ENCODE measurements at regions not wholly inside any gene's neighbourhood (a gene's known extent, or its start where the extent isn't known, plus 50 kb on each side); places are given as distances from the start of the nearest gene placed in this dataset.

GRCh38 chr13:104270731-104271130 is 1204.5 kb upstream of the SLC10A2 start:
- intact Hi-C loops (cut with DNase I): no loop called here
- WGBS, 2 donors: 73% methylated on average over 3 of the region's 3 CpGs
- H3K27ac ChIP-seq (ENCODE audit: low read depth in 1 of 2, low read length in 2 of 2): no peak overlapping the region
- H3K4me1 ChIP-seq (ENCODE audit: control insufficient read depth in 1 of 2, insufficient read depth in 2 of 2, low read length in 2 of 2): no peaks in the 10 kb centered on the region
- H3K4me3 ChIP-seq (ENCODE audit: low read length in 2 of 2): no peak overlapping the region
- ATAC-seq (ENCODE audit: low FRiP score) (no peak), DNase-seq (no peak)
- no peaks in the 10 kb centered on the region for H3K36me3 ChIP-seq (ENCODE audit: control insufficient read depth in 1 of 2, insufficient read depth in 2 of 2, low read length in 1 of 2)
- no peaks in the 10 kb centered on the region for H3K27me3 ChIP-seq (ENCODE audit: control insufficient read depth in 1 of 2, insufficient read depth in 2 of 2, low read length in 1 of 2)
- H3K9me3 ChIP-seq (ENCODE audit: control insufficient read depth, low read length): no peaks in the 10 kb centered on the region

DNA sequence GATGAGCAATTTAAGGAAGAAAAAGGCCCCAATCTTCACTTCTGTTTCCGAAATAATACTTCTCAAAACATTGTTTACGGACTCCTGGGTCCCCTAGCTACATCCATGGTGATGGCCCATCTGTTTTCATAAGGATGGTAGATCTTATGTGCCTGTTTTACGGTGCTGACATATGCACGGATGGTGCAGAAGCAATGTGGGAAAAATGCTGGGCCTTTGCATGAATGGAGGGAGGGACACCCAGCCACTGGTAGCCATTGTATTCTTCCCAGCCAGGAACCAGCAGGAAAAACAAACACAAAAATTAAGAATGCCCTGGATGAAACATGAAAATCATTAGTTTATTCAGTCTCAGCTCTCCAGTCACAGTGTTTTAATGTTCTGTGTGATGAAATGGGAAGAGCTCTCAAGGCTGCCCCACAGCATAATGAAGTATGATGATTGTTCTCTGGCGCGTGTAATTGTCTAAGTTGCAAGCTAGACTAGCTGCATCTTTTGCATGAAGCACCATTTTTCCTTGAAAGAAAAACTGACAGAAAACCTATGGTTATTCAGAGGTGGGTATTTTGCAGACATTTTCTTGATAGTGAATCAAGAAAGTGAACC is 1201.1 kb upstream of the SLC10A2 start:
- 89 to 91% methylated on average over 6 of the region's 6 CpGs for WGBS, 2 donors

GRCh38 chr13:104256701-104257100 is 1190.5 kb upstream of the SLC10A2 start:
- Histone ChIP-seq H3K4me1 (ENCODE audit: control insufficient read depth in 1 of 2, insufficient read depth in 2 of 2, low read length in 2 of 2) (no peaks in the 10 kb centered on the region), H3K9me3 (ENCODE audit: control insufficient read depth, low read length) (no peaks in the 10 kb centered on the region), H3K4me3 (ENCODE audit: low read length in 2 of 2) (no peak overlapping the region), H3K36me3 (ENCODE audit: control insufficient read depth in 1 of 2, insufficient read depth in 2 of 2, low read length in 1 of 2) (no peaks in the 10 kb centered on the region), H3K27ac (ENCODE audit: low read depth in 1 of 2, low read length in 2 of 2) (no peak overlapping the region), H3K27me3 (ENCODE audit: control insufficient read depth in 1 of 2, insufficient read depth in 2 of 2, low read length in 1 of 2) (no peaks in the 10 kb centered on the region)
- ATAC-seq (ENCODE audit: low FRiP score) (no peak), DNase-seq (no peak)
- intact Hi-C loops (cut with DNase I): no loop called here
- 88 to 90% methylated on average over 3 of the region's 3 CpGs for WGBS, 2 donors

More for the DNA sequence above, 1201.1 kb upstream of the SLC10A2 start:
- H3K27me3 ChIP-seq (ENCODE audit: control insufficient read depth in 1 of 2, insufficient read depth in 2 of 2, low read length in 1 of 2): no peaks in the 10 kb centered on the region
- ATAC-seq (ENCODE audit: low FRiP score) (no peak), DNase-seq (no peak)
- H3K9me3 ChIP-seq (ENCODE audit: control insufficient read depth, low read length): no peaks in the 10 kb centered on the region
- H3K36me3 ChIP-seq (ENCODE audit: control insufficient read depth in 1 of 2, insufficient read depth in 2 of 2, low read length in 1 of 2): no peaks in the 10 kb centered on the region
- H3K4me1 ChIP-seq (ENCODE audit: control insufficient read depth in 1 of 2, insufficient read depth in 2 of 2, low read length in 2 of 2): no peaks in the 10 kb centered on the region
- intact Hi-C loops (cut with DNase I): no loop called here
- H3K4me3 ChIP-seq (ENCODE audit: low read length in 2 of 2): no peak overlapping the region
- H3K27ac ChIP-seq (ENCODE audit: low read depth in 1 of 2, low read length in 2 of 2): no peak overlapping the region

DNA sequence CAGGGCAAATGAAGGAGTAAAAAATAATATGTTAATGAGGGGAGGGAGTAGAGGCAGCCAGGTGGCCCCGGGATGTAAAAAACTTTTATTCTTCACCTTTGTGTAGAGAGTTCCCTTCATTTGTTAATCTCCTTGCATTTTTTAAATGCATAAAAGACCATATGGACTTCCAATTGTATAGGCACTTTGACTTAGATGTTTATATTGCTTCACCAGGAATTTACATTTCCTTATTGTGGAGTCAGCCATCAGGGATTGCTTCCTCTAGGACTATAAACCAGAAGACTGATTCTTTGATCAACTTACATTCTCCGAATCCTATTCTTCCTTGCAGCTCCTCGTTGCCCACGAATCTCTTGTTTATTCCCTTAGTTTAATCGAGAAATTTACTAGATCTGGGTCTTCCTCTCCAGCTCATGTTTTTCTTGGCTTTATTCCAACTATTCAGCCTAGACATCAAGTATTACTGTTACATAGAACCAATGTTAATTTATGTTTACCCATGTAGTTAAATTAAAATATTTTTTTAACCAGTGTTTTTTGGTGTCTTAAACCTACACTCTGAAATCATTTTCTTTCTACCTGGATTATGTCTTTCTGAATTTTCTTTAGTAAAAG is 1187.0 kb upstream of the SLC10A2 start:
- Histone ChIP-seq H3K4me3 (ENCODE audit: low read length in 2 of 2) (no peak overlapping the region), H3K27me3 (ENCODE audit: control insufficient read depth in 1 of 2, insufficient read depth in 2 of 2, low read length in 1 of 2) (no peaks in the 10 kb centered on the region), H3K4me1 (ENCODE audit: control insufficient read depth in 1 of 2, insufficient read depth in 2 of 2, low read length in 2 of 2) (no peaks in the 10 kb centered on the region), H3K9me3 (ENCODE audit: control insufficient read depth, low read length) (no peaks in the 10 kb centered on the region), H3K27ac (ENCODE audit: low read depth in 1 of 2, low read length in 2 of 2) (no peak overlapping the region), H3K36me3 (ENCODE audit: control insufficient read depth in 1 of 2, insufficient read depth in 2 of 2, low read length in 1 of 2) (no peaks in the 10 kb centered on the region)
- DNase-seq (no peak), ATAC-seq (ENCODE audit: low FRiP score) (no peak)
- WGBS, 2 donors: 42 to 48% methylated on average over 5 of the region's 5 CpGs
- intact Hi-C loops (cut with DNase I): no loop called here

DNA sequence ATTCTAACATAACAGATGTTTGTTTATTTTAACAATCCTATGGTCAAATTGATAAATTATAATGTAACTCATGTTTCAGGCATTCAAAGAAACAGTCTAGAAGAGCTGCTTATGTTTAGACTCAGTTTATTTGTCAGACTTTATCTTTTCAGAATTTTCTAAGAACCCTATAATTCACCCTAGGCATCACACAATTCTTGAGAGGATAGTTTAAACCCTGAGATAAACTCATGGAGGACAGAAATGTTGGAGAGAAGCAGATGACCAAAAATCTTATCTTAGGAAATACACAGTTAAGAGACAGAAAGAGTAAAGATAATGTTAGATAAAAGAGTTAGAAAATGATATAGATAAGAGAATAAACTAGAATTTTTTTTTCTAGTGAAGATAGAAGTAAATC is 1185.7 kb upstream of the SLC10A2 start:
- DNase-seq (no peak), ATAC-seq (ENCODE audit: low FRiP score) (no peak)
- Histone ChIP-seq H3K4me1 (ENCODE audit: control insufficient read depth in 1 of 2, insufficient read depth in 2 of 2, low read length in 2 of 2) (no peaks in the 10 kb centered on the region), H3K27me3 (ENCODE audit: control insufficient read depth in 1 of 2, insufficient read depth in 2 of 2, low read length in 1 of 2) (no peaks in the 10 kb centered on the region), H3K27ac (ENCODE audit: low read depth in 1 of 2, low read length in 2 of 2) (no peak overlapping the region), H3K36me3 (ENCODE audit: control insufficient read depth in 1 of 2, insufficient read depth in 2 of 2, low read length in 1 of 2) (no peaks in the 10 kb centered on the region), H3K4me3 (ENCODE audit: low read length in 2 of 2) (no peak overlapping the region), H3K9me3 (ENCODE audit: control insufficient read depth, low read length) (no peaks in the 10 kb centered on the region)
- intact Hi-C loops (cut with DNase I): no loop called here

- no peak for DNase-seq
- intact Hi-C loops (cut with DNase I): no loop called here
- H3K36me3 ChIP-seq (ENCODE audit: control insufficient read depth in 1 of 2, insufficient read depth in 2 of 2, low read length in 1 of 2): no peaks in the 10 kb centered on the region
- no peaks in the 10 kb centered on the region for H3K9me3 ChIP-seq (ENCODE audit: control insufficient read depth, low read length)
- H3K4me1 ChIP-seq (ENCODE audit: control insufficient read depth in 1 of 2, insufficient read depth in 2 of 2, low read length in 2 of 2): no peaks in the 10 kb centered on the region
- ATAC-seq (ENCODE audit: low FRiP score): no peak
- H3K27ac ChIP-seq (ENCODE audit: low read depth in 1 of 2, low read length in 2 of 2): no peak overlapping the region
- no peak overlapping the region for H3K4me3 ChIP-seq (ENCODE audit: low read length in 2 of 2)
- no peaks in the 10 kb centered on the region for H3K27me3 ChIP-seq (ENCODE audit: control insufficient read depth in 1 of 2, insufficient read depth in 2 of 2, low read length in 1 of 2)
Measured at GRCh38 chr13:104246955-104247354, 1180.7 kb upstream of the SLC10A2 start.

DNA sequence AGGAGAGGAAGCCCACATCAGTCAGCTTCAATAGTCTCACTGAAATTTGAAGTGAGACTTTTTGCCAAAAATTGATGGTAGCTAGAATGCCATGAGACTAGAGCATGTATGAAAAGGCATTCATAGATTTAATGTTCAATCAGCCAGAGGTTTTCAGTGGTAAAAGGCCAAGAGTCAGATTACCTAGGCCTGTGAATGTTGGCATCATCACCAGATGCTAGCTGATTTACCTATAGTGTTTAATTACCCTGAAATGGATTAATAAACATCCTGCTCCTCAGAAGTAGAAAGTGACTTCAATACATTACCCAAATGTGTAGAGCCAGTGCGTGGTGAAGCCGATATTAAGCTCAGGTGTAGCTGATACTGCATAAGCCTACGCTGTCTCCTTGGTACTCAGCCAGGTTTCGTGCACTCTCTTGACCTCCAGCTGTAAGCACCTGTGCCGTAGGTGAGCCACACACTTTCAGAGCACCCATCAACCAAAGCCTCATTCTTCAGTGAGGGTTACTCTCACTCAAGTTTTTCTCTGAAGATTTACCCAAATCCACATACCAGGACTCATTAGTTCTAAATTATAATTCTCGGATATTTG is 1140.3 kb upstream of the SLC10A2 start:
- H3K9me3 ChIP-seq (ENCODE audit: control insufficient read depth, low read length): no peaks in the 10 kb centered on the region
- intact Hi-C loops (cut with DNase I): no loop called here
- no peaks in the 10 kb centered on the region for H3K36me3 ChIP-seq (ENCODE audit: control insufficient read depth in 1 of 2, insufficient read depth in 2 of 2, low read length in 1 of 2)
- H3K4me1 ChIP-seq (ENCODE audit: control insufficient read depth in 1 of 2, insufficient read depth in 2 of 2, low read length in 2 of 2): no peaks in the 10 kb centered on the region
- H3K4me3 ChIP-seq (ENCODE audit: low read length in 2 of 2): no peak overlapping the region
- H3K27me3 ChIP-seq (ENCODE audit: control insufficient read depth in 1 of 2, insufficient read depth in 2 of 2, low read length in 1 of 2): no peaks in the 10 kb centered on the region
- no peak overlapping the region for H3K27ac ChIP-seq (ENCODE audit: low read depth in 1 of 2, low read length in 2 of 2)
- no peak for DNase-seq
- WGBS, 2 donors: 96 to 98% methylated on average over 6 of the region's 6 CpGs
- no peak for ATAC-seq (ENCODE audit: low FRiP score)

- Histone ChIP-seq H3K4me1 (ENCODE audit: control insufficient read depth in 1 of 2, insufficient read depth in 2 of 2, low read length in 2 of 2) (no peaks in the 10 kb centered on the region), H3K9me3 (ENCODE audit: control insufficient read depth, low read length) (no peaks in the 10 kb centered on the region), H3K27me3 (ENCODE audit: control insufficient read depth in 1 of 2, insufficient read depth in 2 of 2, low read length in 1 of 2) (no peaks in the 10 kb centered on the region), H3K27ac (ENCODE audit: low read depth in 1 of 2, low read length in 2 of 2) (no peak overlapping the region), H3K36me3 (ENCODE audit: control insufficient read depth in 1 of 2, insufficient read depth in 2 of 2, low read length in 1 of 2) (no peaks in the 10 kb centered on the region), H3K4me3 (ENCODE audit: low read length in 2 of 2) (no peak overlapping the region)
- no peak for ATAC-seq (ENCODE audit: low FRiP score)
- WGBS, 2 donors: 89 to 91% methylated on average over 2 of the region's 2 CpGs
- no peak for DNase-seq
- intact Hi-C loops (cut with DNase I): no loop called here
Measured at GRCh38 chr13:104204177-104204576, 1138.0 kb upstream of the SLC10A2 start.

GRCh38 chr13:104198801-104199200 is 1132.6 kb upstream of the SLC10A2 start:
- no peaks in the 10 kb centered on the region for H3K9me3 ChIP-seq (ENCODE audit: control insufficient read depth, low read length)
- no peaks in the 10 kb centered on the region for H3K4me1 ChIP-seq (ENCODE audit: control insufficient read depth in 1 of 2, insufficient read depth in 2 of 2, low read length in 2 of 2)
- WGBS, 2 donors: 30 to 34% methylated on average over 1 of the region's 1 CpG
- H3K27me3 ChIP-seq (ENCODE audit: control insufficient read depth in 1 of 2, insufficient read depth in 2 of 2, low read length in 1 of 2): no peaks in the 10 kb centered on the region
- H3K27ac ChIP-seq (ENCODE audit: low read depth in 1 of 2, low read length in 2 of 2): no peak overlapping the region
- no peak for ATAC-seq (ENCODE audit: low FRiP score)
- DNase-seq: no peak
- H3K4me3 ChIP-seq (ENCODE audit: low read length in 2 of 2): no peak overlapping the region
- H3K36me3 ChIP-seq (ENCODE audit: control insufficient read depth in 1 of 2, insufficient read depth in 2 of 2, low read length in 1 of 2): no peaks in the 10 kb centered on the region
- intact Hi-C loops (cut with DNase I): no loop called here

Measured in aorta (tissue), 5 donors.